GM18507 (cell line): ENCODE measurements at regions not wholly inside any gene's neighbourhood (a gene's known extent, or its start where the extent isn't known, plus 50 kb on each side); places are given as distances from the start of the nearest gene placed in this dataset.
A peak's percentile ranks its signal among the peaks of the same experiment; 100 is the strongest.
"Not testable (repeated sequence)": the region's sequence is repeated elsewhere in the genome, so short reads cannot be mapped to it uniquely, and the experiment has no call there.

Source experiments
- DNase-seq: peaks from one replicate; pipeline ENCODE4 v3.0.0; 2011; ENCODE audit warnings: low read depth; ENCODE audit not compliant: insufficient read length; ENCODE audit errors: extremely low spot score
- FAIRE-seq: peaks from 2 replicates; lab custom pipeline; 2011; peaks lifted over from hg19 to GRCh38; lab: Jason Lieb, UNC

DNA sequence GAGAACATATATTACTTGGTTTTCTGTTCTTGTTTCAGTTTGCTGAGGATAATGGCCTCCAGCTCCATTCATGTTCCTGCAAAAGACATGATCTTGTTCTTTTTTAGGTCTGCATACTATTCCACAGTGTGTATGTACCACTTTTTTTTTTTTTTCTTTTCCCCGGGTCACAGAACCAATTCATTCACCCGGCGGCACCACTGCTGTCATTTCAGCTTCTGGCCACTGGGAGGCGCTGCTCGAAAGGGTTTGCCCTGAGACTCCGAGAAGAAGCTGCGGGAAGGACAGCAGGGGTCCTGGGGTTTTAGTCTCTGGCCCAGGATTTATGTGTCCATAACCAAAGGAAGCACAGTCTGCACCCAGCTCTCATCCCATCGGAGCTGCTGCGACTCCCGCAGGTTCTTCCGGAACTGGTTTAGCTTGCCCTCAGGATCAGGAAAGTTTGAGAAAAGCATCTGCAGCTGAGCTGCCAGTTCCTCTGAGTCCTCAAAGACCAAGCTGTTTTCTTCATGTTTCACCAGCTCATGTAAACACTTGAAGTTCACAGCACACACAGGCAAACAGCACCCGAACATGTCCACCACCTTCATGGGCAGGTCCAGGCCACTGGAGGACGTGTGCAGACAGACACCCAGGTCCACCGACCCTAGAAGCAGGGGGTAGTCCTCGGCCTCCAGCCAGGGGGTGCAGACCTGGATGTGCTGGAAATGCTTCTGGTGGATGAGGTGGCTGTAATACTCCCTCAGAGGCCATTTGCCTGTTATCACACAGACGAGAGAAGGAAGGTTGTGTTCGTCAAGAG lies 76.3 kb upstream of the KCNAB1 start:
- FAIRE-seq, result peak; percentile 38
- DNase-seq, result not testable (repeated sequence)

DNA sequence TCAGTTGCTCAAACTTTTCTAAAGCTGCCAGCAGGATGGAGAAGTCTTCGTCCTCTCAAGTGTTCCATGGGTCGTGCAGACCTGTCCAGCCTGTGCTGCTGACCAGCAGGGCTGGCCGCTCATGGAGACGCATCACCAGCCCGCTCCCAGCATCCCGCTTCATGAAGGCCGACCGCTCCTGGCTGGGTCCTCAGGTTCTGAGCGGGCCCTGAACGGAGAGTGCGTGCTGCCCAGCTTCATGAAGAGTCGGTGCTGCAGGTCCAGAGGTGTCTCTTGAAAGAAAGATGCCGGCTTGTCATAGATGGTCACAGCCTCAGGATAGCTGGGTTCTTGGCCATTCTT lies 75.8 kb upstream of the KCNAB1 start:
- no peak for FAIRE-seq
- DNase-seq, result no peak

DNA sequence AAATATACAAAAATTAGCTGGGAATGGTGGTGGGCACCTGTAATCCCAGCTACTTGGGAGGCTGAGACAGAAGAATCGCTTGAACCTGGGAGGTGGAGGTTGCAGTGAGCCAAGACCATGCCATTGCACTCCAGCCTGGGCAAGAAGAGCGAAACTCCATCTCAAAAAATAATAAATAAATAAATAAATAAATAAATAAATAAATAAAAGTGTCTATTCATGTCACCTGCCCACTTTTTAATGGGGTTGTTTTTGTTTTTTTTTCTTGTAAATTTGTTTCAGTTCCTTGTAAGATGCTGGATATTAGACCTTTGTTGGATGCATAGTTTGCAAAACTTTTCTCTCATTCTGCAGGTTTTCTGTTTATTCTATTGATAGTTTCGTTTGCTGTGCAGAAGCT lies 71.9 kb upstream of the KCNAB1 start:
- DNase-seq, FAIRE-seq: not testable (repeated sequence)

DNA sequence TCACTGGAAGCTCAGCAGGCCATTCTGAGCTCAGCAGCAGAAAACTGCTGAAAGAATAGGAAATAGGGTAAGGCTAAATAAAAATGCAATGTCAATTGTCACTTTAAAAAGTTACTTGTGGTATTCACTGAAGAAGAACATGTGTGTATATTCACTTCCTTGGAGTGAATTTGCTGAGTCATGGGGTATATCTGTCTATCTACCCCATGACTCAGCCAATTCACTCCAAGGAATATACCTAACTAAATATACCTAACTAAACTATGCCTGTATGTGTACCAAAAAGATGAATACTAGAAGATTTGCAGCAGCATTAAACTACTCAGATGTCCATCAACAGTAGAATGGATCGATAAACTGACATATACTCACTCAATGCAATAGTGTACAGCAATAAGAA lies 69.5 kb upstream of the KCNAB1 start:
- DNase-seq (no peak), FAIRE-seq (no peak)

DNA sequence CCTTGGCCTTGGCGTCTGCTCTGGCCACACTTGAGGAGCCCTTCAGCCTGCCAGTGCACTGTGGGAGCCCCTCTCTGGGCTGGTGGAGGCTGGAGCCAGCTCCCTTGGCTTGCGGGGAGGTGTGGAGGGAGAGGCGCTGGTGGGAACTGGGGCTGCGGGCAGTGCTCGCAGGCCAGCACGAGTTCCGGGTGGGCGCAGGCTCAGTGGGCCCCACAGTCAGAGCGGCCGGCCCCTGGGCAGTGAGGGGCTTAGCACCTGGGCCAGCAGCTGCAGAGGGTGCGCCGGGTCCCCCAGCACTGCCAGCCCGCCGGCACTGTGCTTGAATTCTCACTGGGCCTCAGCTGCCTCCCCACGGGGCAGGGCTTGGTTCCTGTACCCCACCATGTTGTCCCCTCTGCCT lies 68.7 kb upstream of the KCNAB1 start:
- FAIRE-seq (no peak), DNase-seq (no peak)

DNA sequence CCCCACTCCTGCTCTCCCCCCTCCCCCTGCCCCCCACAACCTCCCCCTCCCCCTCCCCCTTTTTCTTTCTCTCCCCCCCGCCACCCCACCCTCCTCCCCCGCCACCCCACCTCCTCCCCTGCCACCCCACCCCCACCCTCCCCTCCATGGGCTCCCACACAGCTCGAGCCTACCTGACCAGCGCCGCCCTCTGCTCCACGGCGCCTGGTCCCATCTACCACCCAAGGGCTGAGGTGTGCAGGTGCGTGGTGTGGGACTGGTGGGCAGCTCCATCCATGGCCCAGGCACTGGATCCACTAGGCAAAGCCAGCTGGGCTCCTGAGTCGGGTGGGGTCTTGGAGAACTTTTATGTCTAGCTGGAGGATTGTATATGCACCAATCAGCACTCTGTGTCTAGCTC lies 68.3 kb upstream of the KCNAB1 start:
- no peak for FAIRE-seq
- no peak for DNase-seq

DNA sequence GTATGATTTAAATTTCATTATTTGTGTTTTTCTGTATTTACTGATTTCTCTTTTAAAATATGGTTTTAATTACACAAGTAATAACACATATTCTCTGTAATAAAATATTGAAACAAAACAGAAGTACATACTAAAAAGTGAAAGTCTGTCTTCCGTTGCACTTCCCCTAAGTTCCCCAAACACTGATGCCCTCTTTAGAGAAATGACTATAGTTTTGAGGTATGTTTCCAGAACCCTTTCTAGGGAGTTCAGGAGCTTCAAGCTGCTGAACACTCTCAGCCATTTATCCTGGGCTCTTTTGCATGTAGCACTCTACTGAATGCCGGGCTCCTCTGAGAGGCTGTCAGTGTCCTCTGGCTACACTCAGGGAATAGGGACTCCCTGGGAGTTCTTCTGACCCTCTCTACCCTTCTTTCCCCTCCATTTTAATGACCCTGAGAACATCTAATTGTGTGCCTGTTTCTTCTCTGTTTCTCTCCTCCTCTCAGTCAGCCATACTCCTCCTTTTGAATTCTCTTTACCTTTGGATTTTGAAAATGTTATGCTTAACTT lies 60.4 kb upstream of the KCNAB1 start:
- FAIRE-seq (no peak), DNase-seq (no peak)

DNA sequence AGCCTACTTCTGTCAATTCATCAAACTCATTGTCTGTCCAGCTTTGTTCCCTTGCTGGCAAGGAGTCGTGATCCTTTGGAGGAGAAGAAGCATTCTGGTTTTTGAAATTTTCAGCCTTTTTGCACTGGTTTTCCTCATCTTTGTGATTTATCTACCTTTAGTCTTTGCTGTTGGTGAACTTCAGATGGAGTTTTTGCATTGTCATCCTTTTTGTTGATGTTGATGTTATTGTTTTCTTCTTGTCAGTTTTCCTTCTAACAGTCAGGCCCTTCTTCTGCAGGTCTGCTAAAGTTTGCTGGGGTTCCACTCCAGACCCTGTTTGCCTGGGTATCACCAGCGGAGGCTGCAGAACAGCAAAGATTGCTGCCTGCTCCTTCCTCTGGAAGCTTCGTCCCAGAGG lies 52.2 kb upstream of the KCNAB1 start:
- not testable (repeated sequence) for DNase-seq, FAIRE-seq

DNA sequence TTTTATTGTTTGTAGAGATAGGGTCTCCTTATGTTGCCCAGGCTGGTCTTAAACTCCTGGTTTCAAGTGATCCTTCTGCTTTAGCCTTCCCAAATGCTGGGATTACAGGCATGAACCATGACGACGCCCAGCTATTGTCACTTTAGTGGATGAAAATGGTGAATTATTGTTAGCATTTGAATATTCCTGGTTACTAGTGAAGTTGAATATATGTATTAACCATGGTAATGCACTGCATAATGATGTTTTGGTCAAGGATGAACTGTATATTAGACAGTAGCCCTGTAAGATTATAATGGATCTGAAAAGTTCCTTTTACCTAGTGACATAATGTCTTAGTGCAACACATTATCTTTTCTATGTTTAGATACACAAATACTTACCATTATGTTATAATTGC lies 50.4 kb upstream of the KCNAB1 start:
- DNase-seq (no peak), FAIRE-seq (no peak)
